Transverse colon (tissue), 4 donors: ENCODE measurements at regions not wholly inside any gene's neighbourhood (a gene's known extent, or its start where the extent isn't known, plus 50 kb on each side); places are given as distances from the start of the nearest gene placed in this dataset.

Experiments
- DNase-seq: peaks from one replicate; pipeline ENCODE4 v3.0.0-alpha.2; 2019
- H3K27ac ChIP-seq, 4 donors: fragments of 200-600 bp; sonication (generic); 2 replicates each; pipeline ENCODE4 v1.5.1; 2016 to 2018; ENCODE audit warnings: inconsistent platforms in 4 of 4
- H3K27me3 ChIP-seq: fragments of 200-600 bp; sonication (generic); 2 replicates; pipeline ENCODE4 v1.5.1; 2017; ENCODE audit warnings: inconsistent platforms
- H3K36me3 ChIP-seq, 4 donors: fragments of 200-600 bp; sonication (generic); 2 replicates each; pipeline ENCODE4 v1.5.1; 2017 to 2019; ENCODE audit warnings: inconsistent platforms in 4 of 4
- H3K4me1 ChIP-seq, 4 donors: fragments of 200-600 bp; sonication (generic); 2 replicates each; pipeline ENCODE4 v1.5.1; 2017 to 2020; ENCODE audit warnings: inconsistent platforms in 4 of 4
- H3K4me3 ChIP-seq, 4 donors: fragments of 200-600 bp; sonication (generic); 1 replicate in 1 of 4; 2 replicates in 3 of 4; pipeline versions ENCODE4 v1.5.1 to v1.6.1; 2017 to 2019; ENCODE audit warnings: inconsistent platforms in 4 of 4
- H3K9me3 ChIP-seq, 2 donors: fragments of 200-600 bp; sonication (generic); 2 replicates each; pipeline ENCODE4 v1.5.1; 2017 to 2019; ENCODE audit warnings: inconsistent platforms in 2 of 2
- CTCF ChIP-seq, 5 experiments: fragments of 200-600 bp in 3 of 5; fragments of 450-650 bp in 2 of 5; sonication (generic) in 3 of 5; IDR thresholded peaks; 1 replicate in 2 of 5; 2 replicates in 3 of 5; pipeline ENCODE4 v1.5.1; 2016 to 2017; ENCODE audit warnings: antibody characterized with exemption in 5 of 5, inconsistent platforms in 3 of 5, mild to moderate bottlenecking in 2 of 5, moderate library complexity in 1 of 5
- EP300 ChIP-seq: sonication (generic); formaldehyde crosslinking; IDR thresholded peaks from one replicate; pipeline ENCODE4 v1.6.1; 2017; ENCODE audit warnings: antibody characterized with exemption, low read depth
- POLR2A ChIP-seq: fragments of 450-650 bp; IDR thresholded peaks from one replicate; pipeline ENCODE4 v1.6.1; 2016; ENCODE audit warnings: antibody characterized with exemption, mild to moderate bottlenecking, moderate library complexity
- POLR2AphosphoS5 ChIP-seq, 3 donors: sonication (generic); formaldehyde crosslinking; IDR thresholded peaks; one replicate each; pipeline ENCODE4 v1.6.1; 2016; ENCODE audit warnings: antibody characterized with exemption in 3 of 3
- WGBS, 2 donors: methylation state at CpG; one replicate each; pipeline ENCODE4 v1.1.5; 2018; ENCODE audit warnings: low coverage in 1 of 2; 5-methylcytosine and 5-hydroxymethylcytosine counted together
- in situ Hi-C, 4 donors: fragments of 200-750 bp; cut with MboI; loops; one replicate each; pipeline versions ENCODE4 v1.15.0 to v1.15.1; 2017; ENCODE audit warnings: low sequenced_read_pairs in 3 of 4, low pct_ligation_motif_present in 1 of 4, low pct_unique_long_range_greater_than_20kb in 1 of 4
- intact Hi-C: fragments of 100-400 bp; cut with DNase I; formaldehyde crosslinking; loops from one replicate; pipeline ENCODE4 v1.15.1; 2023; ENCODE audit warnings: low total_unique reads

GRCh38 chr10:78894841-78895195, 173.9 kb upstream of the ZMIZ1 start:
- no peaks in the 10 kb centered on the region for H3K36me3 ChIP-seq
- H3K27me3 ChIP-seq = no peaks in the 10 kb centered on the region
- no peak for DNase-seq
- H3K27ac ChIP-seq = no peak overlapping the region
- H3K4me3 ChIP-seq = no peak overlapping the region
- peaks cover 0 to 3% (median 0%) of the 10 kb centered on the region in 4 donors for H3K4me1 ChIP-seq
- WGBS, 2 donors = 73% methylated on average over 3 of the region's 3 CpGs; no CpG with 5 or more reads in 1 of the 2 donors
- in situ Hi-C loops (no loop called here), intact Hi-C loops (no loop called here)
- no peak for TF ChIP-seq POLR2AphosphoS5 (IDR thresholded peaks at IDR 0.05)
- no peak for TF ChIP-seq EP300
- TF ChIP-seq CTCF (IDR thresholded peaks at IDR 0.05) = no peak
- TF ChIP-seq POLR2A = no peak
- H3K9me3 ChIP-seq = no peaks in the 10 kb centered on the region

- peaks cover 0 to 3% (median 0%) of the 10 kb centered on the region in 4 donors for H3K4me1 ChIP-seq
- H3K27me3 ChIP-seq = no peaks in the 10 kb centered on the region
- WGBS, 2 donors = 89% methylated on average over 8 of the region's 8 CpGs; no CpG with 5 or more reads in 1 of the 2 donors
- in situ Hi-C loops (no loop called here), intact Hi-C loops (no loop called here)
- no peaks in the 10 kb centered on the region for H3K36me3 ChIP-seq
- H3K27ac ChIP-seq = no peak overlapping the region
- no peak for TF ChIP-seq CTCF (IDR thresholded peaks at IDR 0.05)
- H3K4me3 ChIP-seq = no peak overlapping the region
- no peak for DNase-seq
- no peaks in the 10 kb centered on the region for H3K9me3 ChIP-seq
These were observed 173.3 kb upstream of the ZMIZ1 start for GRCh38 chr10:78895469-78895868.

- no peak for TF ChIP-seq POLR2AphosphoS5 (IDR thresholded peaks at IDR 0.05)
- no peak for TF ChIP-seq CTCF (IDR thresholded peaks at IDR 0.05)
- no peak for TF ChIP-seq EP300
- TF ChIP-seq POLR2A = no peak
- Histone ChIP-seq H3K27me3 (no peaks in the 10 kb centered on the region), H3K36me3 (no peaks in the 10 kb centered on the region), H3K27ac (no peak overlapping the region), H3K4me3 (no peak overlapping the region), H3K4me1 (peaks cover 0 to 3% (median 0%) of the 10 kb centered on the region in 4 donors), H3K9me3 (no peaks in the 10 kb centered on the region)
- 68 to 73% methylated on average over 4 to 12 of the region's 12 CpGs for WGBS, 2 donors
- intact Hi-C loops = no loop called here
- no peak for DNase-seq
- in situ Hi-C loops = no loop called here
These were observed 172.4 kb upstream of the ZMIZ1 start for GRCh38 chr10:78896159-78896928.

GRCh38 chr10:78898341-78899097, 170.2 kb upstream of the ZMIZ1 start:
- intact Hi-C loops = no loop called here
- Histone ChIP-seq H3K36me3 (no peaks in the 10 kb centered on the region), H3K27ac (no peak overlapping the region)

More at GRCh38 chr10:78898341-78899097, 170.2 kb upstream of the ZMIZ1 start:
- H3K9me3 ChIP-seq = no peaks in the 10 kb centered on the region
- in situ Hi-C loops = no loop called here
- H3K4me1 ChIP-seq = peaks cover 0 to 3% (median 0%) of the 10 kb centered on the region in 4 donors
- TF ChIP-seq POLR2A (no peak), POLR2AphosphoS5 (IDR thresholded peaks at IDR 0.05) (no peak), EP300 (no peak), CTCF (IDR thresholded peaks at IDR 0.05) (no peak)
- WGBS, 2 donors = 85 to 88% methylated on average over 2 to 13 of the region's 13 CpGs
- no peaks in the 10 kb centered on the region for H3K27me3 ChIP-seq
- no peak for DNase-seq
- H3K4me3 ChIP-seq = no peak overlapping the region
